AG04449 (cell line): ENCODE measurements at regions not wholly inside any gene's neighbourhood (a gene's known extent, or its start where the extent isn't known, plus 50 kb on each side); places are given as distances from the start of the nearest gene placed in this dataset.

Experiments used
- CTCF ChIA-PET: fragments of 350-600 bp; formaldehyde crosslinking; extraction: SDS; loops from one replicate; lab custom pipeline; 2021; ENCODE audit warnings: antibody characterized with exemption; lab: Yijun Ruan, JAX
- POLR2A ChIA-PET: fragments of 400-600, 350-600 bp; formaldehyde crosslinking; extraction: SDS; loops from one replicate; lab custom pipeline; 2020; ENCODE audit warnings: antibody characterized with exemption, inconsistent platforms; lab: Yijun Ruan, JAX
- DNase-seq: peaks from one replicate; pipeline ENCODE4 v3.0.0-alpha.2; 2010; ENCODE audit warnings: low read depth, low spot score
- H3K4me3 ChIP-seq: 2 replicates; pipeline ENCODE4 v1.5.1; 2011; ENCODE audit warnings: low read depth, mild to moderate bottlenecking, control low read depth, low read length
- TF ChIP-seq, protein P1 (sequence below): IDR thresholded peaks from one replicate; pipeline ENCODE4 v1.5.1; 2011; ENCODE audit warnings: mild to moderate bottlenecking, moderate library complexity, low read length, control low read depth, inconsistent platforms; ENCODE audit not compliant: insufficient read depth; ENCODE audit errors: missing control alignments

GRCh38 chr22:22033803-22034468 lies 51.3 kb upstream of the TOP3B start:
- H3K4me3 ChIP-seq, result no peak overlapping the region
- no peak for DNase-seq
- TF ChIP-seq, protein P1, sequence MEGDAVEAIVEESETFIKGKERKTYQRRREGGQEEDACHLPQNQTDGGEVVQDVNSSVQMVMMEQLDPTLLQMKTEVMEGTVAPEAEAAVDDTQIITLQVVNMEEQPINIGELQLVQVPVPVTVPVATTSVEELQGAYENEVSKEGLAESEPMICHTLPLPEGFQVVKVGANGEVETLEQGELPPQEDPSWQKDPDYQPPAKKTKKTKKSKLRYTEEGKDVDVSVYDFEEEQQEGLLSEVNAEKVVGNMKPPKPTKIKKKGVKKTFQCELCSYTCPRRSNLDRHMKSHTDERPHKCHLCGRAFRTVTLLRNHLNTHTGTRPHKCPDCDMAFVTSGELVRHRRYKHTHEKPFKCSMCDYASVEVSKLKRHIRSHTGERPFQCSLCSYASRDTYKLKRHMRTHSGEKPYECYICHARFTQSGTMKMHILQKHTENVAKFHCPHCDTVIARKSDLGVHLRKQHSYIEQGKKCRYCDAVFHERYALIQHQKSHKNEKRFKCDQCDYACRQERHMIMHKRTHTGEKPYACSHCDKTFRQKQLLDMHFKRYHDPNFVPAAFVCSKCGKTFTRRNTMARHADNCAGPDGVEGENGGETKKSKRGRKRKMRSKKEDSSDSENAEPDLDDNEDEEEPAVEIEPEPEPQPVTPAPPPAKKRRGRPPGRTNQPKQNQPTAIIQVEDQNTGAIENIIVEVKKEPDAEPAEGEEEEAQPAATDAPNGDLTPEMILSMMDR, result no peak
- ChIA-PET POLR2A (no interaction called here), CTCF (no interaction called here)

DNA sequence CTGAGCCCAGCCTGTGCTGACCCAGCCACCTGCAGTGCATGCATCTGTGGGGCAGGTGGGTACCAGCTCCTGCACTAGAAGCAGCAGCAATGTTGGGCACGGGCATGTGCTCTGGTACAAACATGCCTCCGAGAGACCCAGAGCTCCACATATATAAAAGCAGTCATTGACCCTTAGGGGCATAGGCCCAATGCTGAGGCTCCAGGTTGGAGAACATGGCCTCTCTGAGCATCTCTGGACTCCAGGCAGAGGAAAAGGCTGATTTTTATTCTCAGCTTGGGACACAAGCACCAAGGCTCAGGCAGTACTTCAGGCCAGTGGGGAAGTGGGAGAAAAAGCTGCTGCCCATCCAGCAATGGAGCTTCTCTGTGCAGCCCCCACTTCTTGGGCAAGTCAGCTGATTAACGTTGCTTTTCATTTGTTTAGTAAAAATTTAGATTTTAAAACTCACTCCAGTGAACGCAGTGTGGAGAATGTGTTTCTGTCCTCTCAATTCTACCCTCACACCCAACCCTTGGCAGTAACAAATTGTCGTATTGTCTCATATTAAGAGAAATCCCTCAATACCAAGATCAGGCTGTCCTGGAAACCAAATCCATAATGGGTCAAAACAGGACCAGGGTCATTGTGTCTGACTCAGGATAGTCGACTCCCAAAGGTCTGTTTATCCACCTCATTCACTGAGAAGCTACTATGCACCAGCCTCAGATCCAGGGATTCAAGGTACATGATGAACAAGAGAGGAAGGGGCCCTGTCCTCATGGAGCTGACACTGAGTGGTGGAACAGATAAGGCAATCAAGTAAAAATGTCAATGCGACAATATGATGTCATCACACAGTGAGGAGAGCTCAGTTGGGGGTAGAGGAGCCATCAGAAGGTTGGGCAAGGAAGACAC lies 50.6 kb upstream of the TOP3B start:
- CTCF ChIA-PET, result no interaction called here
- POLR2A ChIA-PET, result no interaction called here
- TF ChIP-seq, protein P1, result no peak
- no peak for DNase-seq
- no peak overlapping the region for H3K4me3 ChIP-seq

GRCh38 chr22:22032099-22032905 lies 49.7 kb upstream of the TOP3B start:
- no peak overlapping the region for H3K4me3 ChIP-seq
- no peak for DNase-seq
- TF ChIP-seq, protein P1, result no peak
- CTCF ChIA-PET, result interaction anchor here (0.5 to 1.6 kb wide), 2 partner anchors 10 to 60 kb away, joined by 3 to 4 read pairs; no protein-coding TSS in a partner anchor
- POLR2A ChIA-PET, result no interaction called here
